ENCODE measurements at regions not wholly inside any gene's neighbourhood (a gene's known extent, or its start where the extent isn't known, plus 50 kb on each side); places are given as distances from the start of the nearest gene placed in this dataset.

DNA sequence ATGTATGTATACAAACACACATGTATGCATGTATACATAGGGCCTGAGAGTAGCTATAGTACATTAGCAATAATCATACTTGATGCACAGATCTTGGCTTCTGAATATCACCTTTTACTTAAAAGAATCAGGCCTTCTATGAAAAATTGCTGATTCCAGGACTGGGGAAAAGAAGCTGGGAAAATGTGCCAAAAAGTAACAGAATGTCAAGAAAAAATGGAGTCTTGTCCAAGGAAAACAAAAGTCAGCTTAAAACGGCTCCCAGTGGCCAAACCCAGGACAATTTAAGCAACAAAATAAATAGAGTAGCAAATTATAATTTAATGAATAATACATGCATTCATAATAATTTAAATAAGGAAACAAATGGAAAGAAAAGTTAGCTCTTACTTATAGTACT, 2104.9 kb downstream of the PCDH9 start:
- H2AFZ ChIP-seq (ENCODE audit: low read depth, low read length, poor library complexity, severe bottlenecking) = no peak overlapping the region
- no TSS peak for BruUV-seq (replicated peaks)
- no peak overlapping the region for H3K4me2 ChIP-seq (ENCODE audit: low read length)
- TF ChIP-seq YY1 (IDR thresholded peaks at IDR 0.05; ENCODE audit: extremely low read depth, insufficient replicate concordance, low read depth, low read length) = no peak
- no peak for TF ChIP-seq SIN3A (IDR thresholded peaks at IDR 0.05; ENCODE audit: low read depth)
- TF ChIP-seq, protein P1, sequence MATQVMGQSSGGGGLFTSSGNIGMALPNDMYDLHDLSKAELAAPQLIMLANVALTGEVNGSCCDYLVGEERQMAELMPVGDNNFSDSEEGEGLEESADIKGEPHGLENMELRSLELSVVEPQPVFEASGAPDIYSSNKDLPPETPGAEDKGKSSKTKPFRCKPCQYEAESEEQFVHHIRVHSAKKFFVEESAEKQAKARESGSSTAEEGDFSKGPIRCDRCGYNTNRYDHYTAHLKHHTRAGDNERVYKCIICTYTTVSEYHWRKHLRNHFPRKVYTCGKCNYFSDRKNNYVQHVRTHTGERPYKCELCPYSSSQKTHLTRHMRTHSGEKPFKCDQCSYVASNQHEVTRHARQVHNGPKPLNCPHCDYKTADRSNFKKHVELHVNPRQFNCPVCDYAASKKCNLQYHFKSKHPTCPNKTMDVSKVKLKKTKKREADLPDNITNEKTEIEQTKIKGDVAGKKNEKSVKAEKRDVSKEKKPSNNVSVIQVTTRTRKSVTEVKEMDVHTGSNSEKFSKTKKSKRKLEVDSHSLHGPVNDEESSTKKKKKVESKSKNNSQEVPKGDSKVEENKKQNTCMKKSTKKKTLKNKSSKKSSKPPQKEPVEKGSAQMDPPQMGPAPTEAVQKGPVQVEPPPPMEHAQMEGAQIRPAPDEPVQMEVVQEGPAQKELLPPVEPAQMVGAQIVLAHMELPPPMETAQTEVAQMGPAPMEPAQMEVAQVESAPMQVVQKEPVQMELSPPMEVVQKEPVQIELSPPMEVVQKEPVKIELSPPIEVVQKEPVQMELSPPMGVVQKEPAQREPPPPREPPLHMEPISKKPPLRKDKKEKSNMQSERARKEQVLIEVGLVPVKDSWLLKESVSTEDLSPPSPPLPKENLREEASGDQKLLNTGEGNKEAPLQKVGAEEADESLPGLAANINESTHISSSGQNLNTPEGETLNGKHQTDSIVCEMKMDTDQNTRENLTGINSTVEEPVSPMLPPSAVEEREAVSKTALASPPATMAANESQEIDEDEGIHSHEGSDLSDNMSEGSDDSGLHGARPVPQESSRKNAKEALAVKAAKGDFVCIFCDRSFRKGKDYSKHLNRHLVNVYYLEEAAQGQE (IDR thresholded peaks at IDR 0.05; ENCODE audit: low read depth) = no peak
- TF ChIP-seq, protein P2, sequence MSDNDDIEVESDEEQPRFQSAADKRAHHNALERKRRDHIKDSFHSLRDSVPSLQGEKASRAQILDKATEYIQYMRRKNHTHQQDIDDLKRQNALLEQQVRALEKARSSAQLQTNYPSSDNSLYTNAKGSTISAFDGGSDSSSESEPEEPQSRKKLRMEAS (IDR thresholded peaks at IDR 0.05) = no peak
- TF ChIP-seq, protein P3, sequence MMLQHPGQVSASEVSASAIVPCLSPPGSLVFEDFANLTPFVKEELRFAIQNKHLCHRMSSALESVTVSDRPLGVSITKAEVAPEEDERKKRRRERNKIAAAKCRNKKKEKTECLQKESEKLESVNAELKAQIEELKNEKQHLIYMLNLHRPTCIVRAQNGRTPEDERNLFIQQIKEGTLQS (IDR thresholded peaks at IDR 0.05) = no peak
- no peak for TF ChIP-seq SP1 (IDR thresholded peaks at IDR 0.05; ENCODE audit: low read depth)
- no peak for TF ChIP-seq SRF (IDR thresholded peaks at IDR 0.05; ENCODE audit: low read depth)
- no peak for TF ChIP-seq FOSL1 (IDR thresholded peaks at IDR 0.05; ENCODE audit: low read depth)
- no peak for TF ChIP-seq EGR1 (IDR thresholded peaks at IDR 0.05; ENCODE audit: low read depth)
- no peak for TF ChIP-seq TCF7L2 (IDR thresholded peaks at IDR 0.05; ENCODE audit: borderline replicate concordance, extremely low read depth, insufficient read depth, insufficient read length)
- TF ChIP-seq, protein P4, sequence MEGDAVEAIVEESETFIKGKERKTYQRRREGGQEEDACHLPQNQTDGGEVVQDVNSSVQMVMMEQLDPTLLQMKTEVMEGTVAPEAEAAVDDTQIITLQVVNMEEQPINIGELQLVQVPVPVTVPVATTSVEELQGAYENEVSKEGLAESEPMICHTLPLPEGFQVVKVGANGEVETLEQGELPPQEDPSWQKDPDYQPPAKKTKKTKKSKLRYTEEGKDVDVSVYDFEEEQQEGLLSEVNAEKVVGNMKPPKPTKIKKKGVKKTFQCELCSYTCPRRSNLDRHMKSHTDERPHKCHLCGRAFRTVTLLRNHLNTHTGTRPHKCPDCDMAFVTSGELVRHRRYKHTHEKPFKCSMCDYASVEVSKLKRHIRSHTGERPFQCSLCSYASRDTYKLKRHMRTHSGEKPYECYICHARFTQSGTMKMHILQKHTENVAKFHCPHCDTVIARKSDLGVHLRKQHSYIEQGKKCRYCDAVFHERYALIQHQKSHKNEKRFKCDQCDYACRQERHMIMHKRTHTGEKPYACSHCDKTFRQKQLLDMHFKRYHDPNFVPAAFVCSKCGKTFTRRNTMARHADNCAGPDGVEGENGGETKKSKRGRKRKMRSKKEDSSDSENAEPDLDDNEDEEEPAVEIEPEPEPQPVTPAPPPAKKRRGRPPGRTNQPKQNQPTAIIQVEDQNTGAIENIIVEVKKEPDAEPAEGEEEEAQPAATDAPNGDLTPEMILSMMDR (IDR thresholded peaks at IDR 0.05 in 2 of 3, conservative IDR thresholded peaks at IDR 0.05 in 1 of 3; ENCODE audit: borderline replicate concordance in 1 of 3, insufficient read depth in 1 of 3, low read depth in 2 of 3, low read length in 2 of 3) = no peak
- TF ChIP-seq ZNF274 (IDR thresholded peaks at IDR 0.05; ENCODE audit: low read depth, low read length) = no peak
- no peaks in the 10 kb centered on the region for H3K79me2 ChIP-seq (ENCODE audit: insufficient read depth, low read length)
- intact Hi-C loops (cut with micrococcal nuclease) = no loop called here
- no peak overlapping the region for H3K4me3 ChIP-seq (replicated peaks in 1 of 2; ENCODE audit: low read depth in 1 of 2, low read length in 2 of 2)
- no peaks in the 10 kb centered on the region for H3K9me2 ChIP-seq (ENCODE audit: insufficient read depth)
- no peak overlapping the region for H3K9ac ChIP-seq (ENCODE audit: low read length)
- no peaks in the 10 kb centered on the region for H4K20me1 ChIP-seq (ENCODE audit: insufficient read depth)
- ChIA-PET RAD21 (ENCODE audit: low non-redundant PET in 1 of 2, low total read pairs in 2 of 2, uncharacterized antibody in 2 of 2, unreplicated experiment in 2 of 2) (no interaction called here), POLR2A (no interaction called here), CTCF (no interaction called here)
- H3K27ac ChIP-seq (ENCODE audit: low read depth, low read length) = no peak overlapping the region
- no peaks in the 10 kb centered on the region for H3K4me1 ChIP-seq (ENCODE audit: control insufficient read depth in 1 of 2, insufficient read depth in 2 of 2, low read length in 2 of 2)
- H3K27me3 ChIP-seq (ENCODE audit: insufficient read depth, low read length) = no peaks in the 10 kb centered on the region
- no peaks in the 10 kb centered on the region for H3K9me3 ChIP-seq (ENCODE audit: control insufficient read depth in 1 of 2, insufficient read depth in 1 of 2, low read depth in 1 of 2, low read length in 2 of 2)
- no peaks in the 10 kb centered on the region for H3K36me3 ChIP-seq (ENCODE audit: control insufficient read depth in 1 of 2, insufficient read depth in 2 of 2, low read length in 2 of 2)
- DNase-seq (ENCODE audit: low read depth, low spot score) (no peak), ATAC-seq (no peak)

All from HCT116 (cell line).